HEK293 (cell line): ENCODE measurements at regions not wholly inside any gene's neighbourhood (a gene's known extent, or its start where the extent isn't known, plus 50 kb on each side); places are given as distances from the start of the nearest gene placed in this dataset.

Source experiments
- CTCF ChIA-PET: fragments of 350-600 bp; formaldehyde crosslinking; extraction: SDS; loops from one replicate; lab custom pipeline; 2021; ENCODE audit warnings: antibody characterized with exemption; lab: Yijun Ruan, JAX
- POLR2A ChIA-PET: fragments of 300-600 bp; formaldehyde crosslinking; extraction: SDS; loops from one replicate; lab custom pipeline; 2020; ENCODE audit warnings: antibody characterized with exemption, inconsistent platforms; lab: Yijun Ruan, JAX
- H3K27ac ChIP-seq: fragments of 200-500 bp; sonication (Bioruptor generic); 2 replicates; pipeline ENCODE4 v1.5.1; 2014; ENCODE audit warnings: low read depth, low read length, control low read depth, inconsistent platforms; ENCODE audit errors: extremely low read depth
- H3K36me3 ChIP-seq, 2 experiments: fragments of 200-500 bp in 1 of 2; sonication (Bioruptor generic) in 1 of 2; 1 replicate in 1 of 2; 2 replicates in 1 of 2; pipeline ENCODE4 v1.5.1; 2014 to 2017; ENCODE audit warnings: inconsistent platforms in 2 of 2, low read length in 2 of 2; ENCODE audit not compliant: control insufficient read depth in 2 of 2, insufficient read depth in 1 of 2
- H3K4me1 ChIP-seq: fragments of 200-500 bp; sonication (Bioruptor generic); 2 replicates; pipeline ENCODE4 v1.5.1; 2014; ENCODE audit warnings: mild to moderate bottlenecking, low read length, inconsistent platforms; ENCODE audit not compliant: control insufficient read depth, insufficient read depth
- H3K4me3 ChIP-seq: 2 replicates; pipeline ENCODE4 v1.5.1; 2011; ENCODE audit warnings: low read depth, mild to moderate bottlenecking, control low read depth, low read length, moderate library complexity
- H3K9me3 ChIP-seq: fragments of 200-500 bp; sonication (Bioruptor generic); 2 replicates; pipeline ENCODE4 v1.5.1; 2014; ENCODE audit warnings: low read depth, low read length, inconsistent platforms; ENCODE audit not compliant: control insufficient read depth, insufficient read depth
- GLI2 ChIP-seq: fragments of 450-650 bp; formaldehyde crosslinking; IDR thresholded peaks from 2 replicates; pipeline ENCODE4; 2017; ENCODE audit warnings: missing biosample characterization, missing genetic modification characterization, low read depth, borderline replicate concordance
- OSR2 ChIP-seq: fragments of 450-650 bp; formaldehyde crosslinking; IDR thresholded peaks from 2 replicates; pipeline ENCODE4 v1.5.1; 2016; ENCODE audit warnings: missing biosample characterization, missing genetic modification characterization
- OVOL3 ChIP-seq: fragments of 450-650 bp; formaldehyde crosslinking; IDR thresholded peaks from 2 replicates; pipeline ENCODE4 v1.5.1; 2016; ENCODE audit warnings: missing biosample characterization, missing genetic modification characterization
- PRDM4 ChIP-seq: fragments of 450-650 bp; formaldehyde crosslinking; IDR thresholded peaks from 2 replicates; pipeline ENCODE4 v1.5.1; 2017; ENCODE audit warnings: missing biosample characterization, missing genetic modification characterization
- SP2 ChIP-seq: fragments of 450-650 bp; formaldehyde crosslinking; IDR thresholded peaks from 2 replicates; pipeline ENCODE4 v1.5.1; 2016; ENCODE audit warnings: missing biosample characterization, missing genetic modification characterization
- SP3 ChIP-seq: fragments of 450-650 bp; formaldehyde crosslinking; IDR thresholded peaks from 2 replicates; pipeline ENCODE4 v1.5.1; 2016; ENCODE audit warnings: missing biosample characterization, missing genetic modification characterization
- YY1 ChIP-seq: fragments of 450-650 bp; formaldehyde crosslinking; IDR thresholded peaks from 2 replicates; pipeline ENCODE4 v1.5.1; 2018; ENCODE audit warnings: missing biosample characterization, missing genetic modification characterization
- YY2 ChIP-seq: fragments of 450-650 bp; formaldehyde crosslinking; IDR thresholded peaks from 2 replicates; pipeline ENCODE4 v1.5.1; 2016; ENCODE audit warnings: missing biosample characterization, missing genetic modification characterization
- ZBTB10 ChIP-seq: fragments of 450-650 bp; formaldehyde crosslinking; IDR thresholded peaks from 2 replicates; pipeline ENCODE4 v1.5.1; 2016; ENCODE audit warnings: missing biosample characterization, missing genetic modification characterization
- ZBTB17 ChIP-seq: fragments of 450-650 bp; formaldehyde crosslinking; IDR thresholded peaks from 2 replicates; pipeline ENCODE4 v1.5.1; 2016; ENCODE audit warnings: missing biosample characterization, missing genetic modification characterization
- ZFHX2 ChIP-seq: fragments of 450-650 bp; formaldehyde crosslinking; conservative IDR thresholded peaks from 2 replicates; pipeline ENCODE4 v1.5.1; 2016; ENCODE audit warnings: missing biosample characterization, missing genetic modification characterization
- ZFP37 ChIP-seq: fragments of 450-650 bp; formaldehyde crosslinking; IDR thresholded peaks from 2 replicates; pipeline ENCODE4 v1.5.1; 2016; ENCODE audit warnings: missing biosample characterization, missing genetic modification characterization
- ZNF155 ChIP-seq: fragments of 450-650 bp; formaldehyde crosslinking; IDR thresholded peaks from 2 replicates; pipeline ENCODE4 v1.5.1; 2016; ENCODE audit warnings: missing biosample characterization, missing genetic modification characterization
- ZNF175 ChIP-seq: fragments of 450-650 bp; formaldehyde crosslinking; IDR thresholded peaks from 2 replicates; pipeline ENCODE4 v1.5.1; 2016; ENCODE audit warnings: missing biosample characterization, missing genetic modification characterization
- ZNF202 ChIP-seq: fragments of 450-650 bp; formaldehyde crosslinking; IDR thresholded peaks from 2 replicates; pipeline ENCODE4 v1.5.1; 2016; ENCODE audit warnings: missing biosample characterization, missing genetic modification characterization, borderline replicate concordance
- ZNF221 ChIP-seq: fragments of 450-650 bp; formaldehyde crosslinking; IDR thresholded peaks from 2 replicates; pipeline ENCODE4 v1.5.1; 2017; ENCODE audit warnings: missing biosample characterization, missing genetic modification characterization, borderline replicate concordance
- ZNF23 ChIP-seq: fragments of 450-650 bp; formaldehyde crosslinking; IDR thresholded peaks from 2 replicates; pipeline ENCODE4 v1.5.1; 2016; ENCODE audit warnings: missing biosample characterization, missing genetic modification characterization, borderline replicate concordance
- ZNF341 ChIP-seq: fragments of 450-650 bp; formaldehyde crosslinking; IDR thresholded peaks from 2 replicates; pipeline ENCODE4; 2016; ENCODE audit warnings: low read depth, missing biosample characterization, missing genetic modification characterization
- ZNF362 ChIP-seq: fragments of 450-650 bp; formaldehyde crosslinking; IDR thresholded peaks from 2 replicates; pipeline ENCODE4 v1.5.1; 2016; ENCODE audit warnings: missing biosample characterization, missing genetic modification characterization
- ZNF394 ChIP-seq: fragments of 450-650 bp; formaldehyde crosslinking; IDR thresholded peaks from 2 replicates; pipeline ENCODE4 v1.5.1; 2016; ENCODE audit warnings: missing biosample characterization, missing genetic modification characterization, mild to moderate bottlenecking, moderate library complexity, borderline replicate concordance
- ZNF404 ChIP-seq: fragments of 450-650 bp; formaldehyde crosslinking; IDR thresholded peaks from 2 replicates; pipeline ENCODE4 v1.5.1; 2017; ENCODE audit warnings: missing biosample characterization, missing genetic modification characterization
- ZNF488 ChIP-seq: fragments of 450-650 bp; formaldehyde crosslinking; IDR thresholded peaks from 2 replicates; pipeline ENCODE4 v1.5.1; 2016; ENCODE audit warnings: missing biosample characterization, missing genetic modification characterization
- ZNF555 ChIP-seq: fragments of 450-650 bp; formaldehyde crosslinking; conservative IDR thresholded peaks from 2 replicates; pipeline ENCODE4 v1.5.1; 2017; ENCODE audit warnings: missing biosample characterization, mild to moderate bottlenecking, missing genetic modification characterization, inconsistent platforms
- ZNF571 ChIP-seq: fragments of 450-650 bp; formaldehyde crosslinking; IDR thresholded peaks from 2 replicates; pipeline ENCODE4 v1.5.0; 2017; ENCODE audit warnings: missing biosample characterization, missing genetic modification characterization
- ZNF629 ChIP-seq: fragments of 450-650 bp; formaldehyde crosslinking; IDR thresholded peaks from 2 replicates; pipeline ENCODE4 v1.5.1; 2017; ENCODE audit warnings: missing biosample characterization, missing genetic modification characterization
- ZNF654 ChIP-seq: fragments of 450-650 bp; formaldehyde crosslinking; IDR thresholded peaks from 2 replicates; pipeline ENCODE4 v1.5.1; 2016; ENCODE audit warnings: low read depth, missing biosample characterization, missing genetic modification characterization
- ZNF658 ChIP-seq: fragments of 450-650 bp; formaldehyde crosslinking; IDR thresholded peaks from 2 replicates; pipeline ENCODE4; 2016; ENCODE audit warnings: missing biosample characterization, missing genetic modification characterization
- ZNF76 ChIP-seq: fragments of 450-650 bp; formaldehyde crosslinking; IDR thresholded peaks from 2 replicates; pipeline ENCODE4; 2016; ENCODE audit warnings: low read depth, missing biosample characterization, missing genetic modification characterization, borderline replicate concordance
- ZNF776 ChIP-seq: fragments of 450-650 bp; formaldehyde crosslinking; IDR thresholded peaks from 2 replicates; pipeline ENCODE4 v1.5.0; 2017; ENCODE audit warnings: missing biosample characterization, missing genetic modification characterization, borderline replicate concordance
- ZNF792 ChIP-seq: fragments of 450-650 bp; formaldehyde crosslinking; IDR thresholded peaks from 2 replicates; pipeline ENCODE4 v1.5.1; 2016; ENCODE audit warnings: missing biosample characterization, missing genetic modification characterization

GRCh38 chr4:181046809-181047208 is 1196.4 kb upstream of the TENM3 start:
- H3K9me3 ChIP-seq = no peaks in the 10 kb centered on the region
- no peak overlapping the region for H3K4me3 ChIP-seq
- no peak for TF ChIP-seq GLI2 (tag by site-specific recombination)
- no peak for TF ChIP-seq ZBTB17 (tag by site-specific recombination)
- TF ChIP-seq ZFP37 = no peak
- no peak for TF ChIP-seq ZNF76 (tag by site-specific recombination)
- no peak for TF ChIP-seq ZNF341 (tag by site-specific recombination)
- TF ChIP-seq ZNF555 (tag by site-specific recombination) = no peak
- TF ChIP-seq ZNF629 (tag by site-specific recombination) = no peak
- TF ChIP-seq ZNF654 (tag by site-specific recombination) = no peak
- TF ChIP-seq ZNF155 (tag by site-specific recombination) = no peak
- no peak for TF ChIP-seq ZNF776 (tag by site-specific recombination)
- no peak for TF ChIP-seq ZNF792 (tag by site-specific recombination)
- TF ChIP-seq ZNF221 (tag by site-specific recombination) = no peak
- no peak for TF ChIP-seq ZNF394
- no peak for TF ChIP-seq ZNF658 (tag by site-specific recombination)
- TF ChIP-seq ZNF362 (tag by site-specific recombination) = no peak
- no peak for TF ChIP-seq ZNF23 (tag by site-specific recombination)
- no peak for TF ChIP-seq SP3 (tag by site-specific recombination)
- POLR2A ChIA-PET = no interaction called here
- no peaks in the 10 kb centered on the region for H3K36me3 ChIP-seq
- no peak overlapping the region for H3K27ac ChIP-seq
- CTCF ChIA-PET = no interaction called here
- no peaks in the 10 kb centered on the region for H3K4me1 ChIP-seq

GRCh38 chr4:181051931-181052330 is 1191.3 kb upstream of the TENM3 start:
- ChIA-PET CTCF (no interaction called here), POLR2A (no interaction called here)
- Histone ChIP-seq H3K27ac (no peak overlapping the region), H3K9me3 (no peaks in the 10 kb centered on the region), H3K36me3 (no peaks in the 10 kb centered on the region), H3K4me3 (no peak overlapping the region), H3K4me1 (no peaks in the 10 kb centered on the region)
- no peak for TF ChIP-seq SP2
- TF ChIP-seq ZNF571 (tag by site-specific recombination) = no peak
- TF ChIP-seq ZBTB10 (tag by site-specific recombination) = no peak
- no peak for TF ChIP-seq OSR2 (tag by site-specific recombination)
- TF ChIP-seq ZNF175 (tag by site-specific recombination) = no peak
- no peak for TF ChIP-seq ZNF488 (tag by site-specific recombination)
- no peak for TF ChIP-seq YY1 (tag by site-specific recombination)
- no peak for TF ChIP-seq ZNF202 (tag by site-specific recombination)
- no peak for TF ChIP-seq PRDM4 (tag by site-specific recombination)
- no peak for TF ChIP-seq YY2 (tag by site-specific recombination)
- no peak for TF ChIP-seq ZFHX2 (tag by site-specific recombination)
- no peak for TF ChIP-seq ZNF404 (tag by site-specific recombination)
- no peak for TF ChIP-seq OVOL3 (tag by site-specific recombination)
